GM18909 (cell line): ENCODE measurements at regions not wholly inside any gene's neighbourhood (a gene's known extent, or its start where the extent isn't known, plus 50 kb on each side); places are given as distances from the start of the nearest gene placed in this dataset.
"Not testable (repeated sequence)": the region's sequence is repeated elsewhere in the genome, so short reads cannot be mapped to it uniquely, and the experiment has no call there.

Source experiments
- ATAC-seq: cut with Tn5 transposase; IDR thresholded peaks from one replicate; pipeline ENCODE4 v1.9.1; 2021; ENCODE audit warnings: mild to moderate bottlenecking; ENCODE audit not compliant: unreplicated experiment, poor library complexity

DNA sequence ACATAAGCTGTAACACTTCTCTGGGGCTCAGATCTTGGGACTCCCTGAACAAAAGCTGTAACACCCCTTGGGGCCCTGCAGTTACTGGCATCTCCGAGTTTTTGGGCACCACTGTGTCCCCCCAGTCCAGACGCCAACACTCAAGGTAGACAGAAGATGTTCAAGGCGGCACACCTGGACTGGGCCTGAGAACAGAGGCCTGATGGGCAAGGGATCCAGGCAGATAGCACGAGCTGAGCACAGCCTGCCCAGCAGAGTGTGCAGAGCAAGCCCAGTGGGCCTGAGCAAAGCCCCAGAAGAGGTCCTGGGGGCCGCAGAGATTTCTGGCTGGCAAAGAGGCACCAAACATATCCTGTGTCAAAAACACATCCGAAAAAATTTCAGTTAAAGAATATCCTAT is 1163.3 kb upstream of the PRR20A start:
- no peak for ATAC-seq

- ATAC-seq, result no peak
Measured at GRCh38 chr13:55981381-55981780, 1159.3 kb upstream of the PRR20A start.

DNA sequence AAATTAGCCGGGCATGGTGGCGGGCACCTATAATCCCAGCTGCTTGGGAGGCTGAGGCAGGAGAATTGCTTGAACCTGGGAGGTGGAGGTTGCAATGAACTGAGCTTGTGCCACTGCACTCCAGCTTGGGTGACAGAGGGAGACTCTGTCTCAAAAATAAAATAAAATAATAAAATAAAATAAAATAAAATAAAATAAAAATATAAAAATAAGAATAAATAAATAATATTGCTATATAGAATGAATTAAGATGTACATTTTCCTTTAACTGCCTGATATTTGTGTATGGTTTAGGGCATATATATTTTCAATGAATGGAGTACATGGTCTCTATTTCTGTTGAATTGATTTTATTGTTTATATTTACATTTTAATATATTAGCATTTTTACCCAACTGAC is 1156.7 kb upstream of the PRR20A start:
- ATAC-seq, result not testable (repeated sequence)

DNA sequence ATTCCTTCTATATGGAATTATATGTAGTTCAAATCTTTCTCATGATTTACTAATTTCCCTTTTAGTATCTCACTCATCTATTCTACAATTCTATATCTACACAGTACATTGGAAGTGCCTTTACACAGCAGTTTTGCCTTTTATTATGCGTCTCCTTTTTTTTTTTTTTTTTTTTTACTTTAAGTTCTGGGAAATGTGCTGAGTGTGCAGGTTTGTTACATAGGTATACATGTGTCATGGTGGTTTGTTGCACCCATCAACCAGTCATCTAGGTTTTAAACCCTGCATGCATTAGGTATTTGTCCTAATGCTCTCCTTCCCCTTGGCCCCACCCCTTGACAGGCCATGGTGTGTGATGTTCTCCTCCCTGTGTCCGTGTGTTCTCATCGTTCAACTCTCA is 1150.1 kb upstream of the PRR20A start:
- ATAC-seq, result no peak

- ATAC-seq, result no peak
Measured at GRCh38 chr13:55991666-55992065, 1149.1 kb upstream of the PRR20A start.

DNA sequence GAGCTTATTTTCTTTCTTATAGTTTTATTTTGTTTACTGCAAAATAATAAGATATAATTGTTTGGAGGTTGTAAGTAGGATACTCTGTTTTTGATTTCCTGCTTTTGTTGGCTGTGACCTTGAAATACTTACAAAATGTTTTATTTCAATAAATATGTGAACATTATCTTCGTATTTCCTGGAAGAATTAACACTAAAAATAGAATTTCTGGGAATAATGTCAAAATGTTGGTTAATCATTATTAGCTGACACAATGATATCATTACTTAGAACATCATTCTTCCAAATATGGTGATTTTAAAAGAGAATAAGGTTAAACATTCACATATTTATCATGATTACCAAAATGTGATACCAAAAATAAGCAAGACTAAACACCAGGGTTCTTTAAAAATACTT is 1148.6 kb upstream of the PRR20A start:
- ATAC-seq, result no peak

DNA sequence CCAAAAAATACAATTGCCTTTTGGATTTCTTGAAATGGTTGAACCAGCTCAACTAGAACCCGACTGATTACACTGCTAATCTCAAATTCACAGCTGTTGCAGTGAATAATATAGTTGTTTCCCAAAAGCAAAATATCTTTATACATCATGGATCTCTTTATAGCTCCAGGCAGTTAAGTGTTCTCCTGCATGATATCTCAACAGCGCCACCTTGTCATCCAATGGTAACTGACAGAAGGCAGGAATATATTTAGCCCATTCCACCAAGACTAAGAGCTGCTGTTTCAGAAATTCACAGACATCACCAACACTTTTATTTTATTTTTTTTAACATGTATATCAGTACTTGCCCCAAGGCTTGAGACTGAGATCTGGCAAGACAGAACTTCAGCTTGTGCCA is 1141.0 kb upstream of the PRR20A start:
- ATAC-seq, result no peak

GRCh38 chr13:56009418-56009817 is 1131.3 kb upstream of the PRR20A start:
- ATAC-seq, result no peak

DNA sequence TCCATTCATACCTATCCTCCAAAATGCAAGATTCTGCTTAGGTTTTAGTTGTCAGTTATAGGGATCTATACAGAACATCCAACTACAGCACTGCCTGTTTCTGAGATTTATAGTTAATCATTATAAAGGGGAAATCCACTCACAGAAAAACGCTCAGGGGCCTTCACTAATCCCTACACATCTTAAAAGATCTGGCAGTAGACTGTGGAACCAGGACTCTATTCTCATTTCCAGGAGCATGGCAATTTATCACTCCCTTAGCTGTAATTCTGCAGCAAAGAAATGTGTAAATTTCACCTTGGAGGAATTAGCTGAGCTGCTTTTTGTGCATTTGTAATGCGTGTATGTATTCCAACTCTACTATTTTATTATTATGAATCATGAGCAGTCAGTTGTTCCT is 1128.1 kb upstream of the PRR20A start:
- ATAC-seq, result no peak

- no peak for ATAC-seq
Measured at GRCh38 chr13:56015919-56016318, 1124.8 kb upstream of the PRR20A start.

GRCh38 chr13:56019606-56020005 is 1121.1 kb upstream of the PRR20A start:
- no peak for ATAC-seq

- ATAC-seq, result no peak
Measured at GRCh38 chr13:56020425-56020824, 1120.3 kb upstream of the PRR20A start.

- ATAC-seq, result no peak
Measured at GRCh38 chr13:56039992-56040391, 1100.7 kb upstream of the PRR20A start.

DNA sequence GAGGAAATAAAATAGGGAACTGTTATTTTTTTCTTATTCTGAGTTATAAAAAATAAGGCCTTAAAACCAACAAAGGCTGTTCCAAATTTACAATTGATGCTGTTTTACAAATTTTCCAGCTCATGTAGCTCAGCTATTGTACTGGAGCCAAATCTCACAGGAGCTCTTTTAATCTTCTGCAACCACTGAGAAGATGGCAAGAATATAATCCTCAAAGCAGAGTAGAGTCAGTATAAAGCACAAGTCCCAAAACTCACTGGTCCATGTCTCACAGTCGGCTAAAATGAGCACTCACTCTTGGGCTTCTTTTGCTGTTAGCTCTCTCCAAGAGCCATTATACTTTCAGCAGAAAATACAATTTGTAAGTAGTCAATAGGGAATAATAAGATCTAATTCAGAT is 1074.4 kb upstream of the PRR20A start:
- no peak for ATAC-seq

GRCh38 chr13:56102641-56103040 is 1038.1 kb upstream of the PRR20A start:
- ATAC-seq, result no peak

GRCh38 chr13:56110751-56111150 is 1030.0 kb upstream of the PRR20A start:
- ATAC-seq, result no peak

GRCh38 chr13:56134524-56134923 is 1006.2 kb upstream of the PRR20A start:
- no peak for ATAC-seq

DNA sequence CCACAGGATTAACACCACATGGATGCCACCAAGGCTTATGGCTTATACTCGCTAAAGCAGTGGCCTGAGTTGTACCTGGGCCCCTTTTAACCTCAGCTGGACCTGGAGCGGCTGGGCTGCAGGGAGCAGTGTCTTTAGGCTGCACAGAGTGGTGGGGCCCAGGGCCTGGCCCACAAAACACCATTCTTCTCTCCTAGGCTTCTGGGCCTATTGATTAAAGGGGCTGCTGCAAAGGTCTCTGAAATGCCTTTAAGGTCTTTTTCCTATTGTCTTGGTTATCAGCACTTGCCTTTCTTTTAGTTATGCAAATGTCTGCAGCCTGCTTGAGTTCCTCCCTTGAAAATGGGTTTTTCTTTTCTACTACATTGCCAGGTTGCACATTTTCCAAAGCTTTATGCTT is 973.9 kb upstream of the PRR20A start:
- no peak for ATAC-seq

- no peak for ATAC-seq
Measured at GRCh38 chr13:56168581-56168980, 972.1 kb upstream of the PRR20A start.

GRCh38 chr13:56173346-56173745 is 967.4 kb upstream of the PRR20A start:
- no peak for ATAC-seq

- ATAC-seq, result no peak
Measured at GRCh38 chr13:56182598-56182997, 958.1 kb upstream of the PRR20A start.

- ATAC-seq, result no peak
Measured at GRCh38 chr13:56187331-56187730, 953.4 kb upstream of the PRR20A start.

- not testable (repeated sequence) for ATAC-seq
Measured at GRCh38 chr13:56188582-56188981, 952.1 kb upstream of the PRR20A start.
